ENCODE measurements at regions not wholly inside any gene's neighbourhood (a gene's known extent, or its start where the extent isn't known, plus 50 kb on each side); places are given as distances from the start of the nearest gene placed in this dataset.
"Not testable (repeated sequence)": the region's sequence is repeated elsewhere in the genome, so short reads cannot be mapped to it uniquely, and the experiment has no call there.

- no peak for DNase-seq (ENCODE audit: low read depth)
These were observed 160.8 kb upstream of the KYNU start for GRCh38 chr2:142716463-142717242.

GRCh38 chr2:142714600-142714999 is 162.9 kb upstream of the KYNU start:
- DNase-seq (ENCODE audit: low read depth): no peak

GRCh38 chr2:142710336-142710735 is 167.1 kb upstream of the KYNU start:
- DNase-seq (ENCODE audit: low read depth): no peak

- no peak for DNase-seq (ENCODE audit: low read depth)
These were observed 170.1 kb upstream of the KYNU start for GRCh38 chr2:142707318-142707717.

- not testable (repeated sequence) for DNase-seq (ENCODE audit: low read depth)
These were observed 175.1 kb upstream of the KYNU start for GRCh38 chr2:142702397-142702796.

- not testable (repeated sequence) for DNase-seq (ENCODE audit: low read depth)
These were observed 181.9 kb upstream of the KYNU start for GRCh38 chr2:142695350-142696257.

GRCh38 chr2:142694282-142694681 is 183.2 kb upstream of the KYNU start:
- no peak for DNase-seq (ENCODE audit: low read depth)

- DNase-seq (ENCODE audit: low read depth): no peak
These were observed 184.1 kb upstream of the KYNU start for GRCh38 chr2:142693171-142693950.

GRCh38 chr2:142688856-142689605 is 188.4 kb upstream of the KYNU start:
- no peak for DNase-seq (ENCODE audit: low read depth)

GRCh38 chr2:142687509-142687908 is 190.0 kb upstream of the KYNU start:
- no peak for DNase-seq (ENCODE audit: low read depth)

GRCh38 chr2:142687075-142687474 is 190.4 kb upstream of the KYNU start:
- DNase-seq (ENCODE audit: low read depth): no peak

GRCh38 chr2:142684667-142685066 is 192.8 kb upstream of the KYNU start:
- no peak for DNase-seq (ENCODE audit: low read depth)

GRCh38 chr2:142682528-142682927 is 194.9 kb upstream of the KYNU start:
- DNase-seq (ENCODE audit: low read depth): no peak

- no peak for DNase-seq (ENCODE audit: low read depth)
These were observed 195.5 kb upstream of the KYNU start for GRCh38 chr2:142681952-142682351.

GRCh38 chr2:142678164-142678563 is 199.3 kb upstream of the KYNU start:
- DNase-seq (ENCODE audit: low read depth): no peak

GRCh38 chr2:142675398-142675797 is 202.1 kb upstream of the KYNU start:
- no peak for DNase-seq (ENCODE audit: low read depth)

- no peak for DNase-seq (ENCODE audit: low read depth)
These were observed 203.6 kb upstream of the KYNU start for GRCh38 chr2:142673836-142674235.

GRCh38 chr2:142672698-142673097 is 204.8 kb upstream of the KYNU start:
- DNase-seq (ENCODE audit: low read depth): no peak

GRCh38 chr2:142670362-142670761 is 207.1 kb upstream of the KYNU start:
- DNase-seq (ENCODE audit: low read depth): no peak

GRCh38 chr2:142668420-142668819 is 209.0 kb upstream of the KYNU start:
- no peak for DNase-seq (ENCODE audit: low read depth)

GRCh38 chr2:142665241-142665640 is 212.2 kb upstream of the KYNU start:
- DNase-seq (ENCODE audit: low read depth): no peak

GRCh38 chr2:142650601-142651000 is 226.9 kb upstream of the KYNU start:
- no peak for DNase-seq (ENCODE audit: low read depth)
